ENCODE measurements at regions not wholly inside any gene's neighbourhood (a gene's known extent, or its start where the extent isn't known, plus 50 kb on each side); places are given as distances from the start of the nearest gene placed in this dataset.

DNA sequence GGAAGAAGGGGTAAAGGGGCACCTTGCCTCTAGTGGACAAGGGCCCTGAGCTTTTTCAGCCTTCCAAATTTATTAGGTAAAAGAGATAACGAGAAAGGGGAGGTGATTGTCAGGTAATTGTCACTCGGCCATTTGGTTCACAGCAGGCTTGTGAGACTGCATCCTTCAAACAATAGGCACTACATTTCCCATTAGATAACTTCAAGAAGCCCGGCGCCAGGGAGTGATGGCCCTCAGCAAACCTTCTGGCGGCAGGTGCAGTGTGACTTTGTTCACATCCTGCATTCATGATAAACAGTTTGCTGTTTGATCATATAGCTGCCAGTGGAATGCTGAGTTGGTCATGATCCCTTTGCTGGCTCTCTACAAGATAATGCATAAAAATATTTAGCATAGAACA is 185.1 kb downstream of the CWF19L2 start:
- TF ChIP-seq POLR2A (IDR thresholded peaks at IDR 0.05; ENCODE audit: low read depth, low read length) (no peak), TAF1 (IDR thresholded peaks at IDR 0.05; ENCODE audit: low read depth, low read length) (no peak), POLR2AphosphoS5 (IDR thresholded peaks at IDR 0.05; ENCODE audit: low read depth, low read length) (no peak), SPI1 (IDR thresholded peaks at IDR 0.05; ENCODE audit: low read depth, low read length) (no peak)
